NCI-H82 (cell line): ENCODE measurements at regions not wholly inside any gene's neighbourhood (a gene's known extent, or its start where the extent isn't known, plus 50 kb on each side); places are given as distances from the start of the nearest gene placed in this dataset.
"Not testable (repeated sequence)": the region's sequence is repeated elsewhere in the genome, so short reads cannot be mapped to it uniquely, and the experiment has no call there.

Source experiments
- DNase-seq: peaks from one replicate; lab custom pipeline; 2025; lab: John Stamatoyannopoulos, UW

- no peak for DNase-seq
Observed at GRCh38 chr21:39082656-39083376, 100.4 kb downstream of the PSMG1 start.

DNA sequence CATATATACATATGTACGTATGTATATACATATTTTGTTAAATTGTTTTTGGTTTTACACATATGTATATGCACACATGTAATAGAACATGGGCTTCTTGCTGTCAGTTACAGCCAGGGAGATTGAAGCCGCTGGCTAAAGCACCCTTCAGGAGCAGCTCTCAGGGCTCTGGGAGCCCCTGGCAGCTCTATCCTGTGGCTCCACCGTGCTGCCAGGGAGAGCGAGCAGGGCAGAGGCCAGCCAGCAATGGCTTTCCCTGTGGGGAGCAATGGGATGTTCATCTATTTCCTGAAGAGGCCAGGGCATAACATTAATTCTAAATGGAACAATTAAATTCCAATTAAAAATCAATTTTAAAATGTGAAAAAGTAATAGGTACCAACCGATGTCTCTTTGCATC lies 102.9 kb downstream of the PSMG1 start:
- DNase-seq = no peak

DNA sequence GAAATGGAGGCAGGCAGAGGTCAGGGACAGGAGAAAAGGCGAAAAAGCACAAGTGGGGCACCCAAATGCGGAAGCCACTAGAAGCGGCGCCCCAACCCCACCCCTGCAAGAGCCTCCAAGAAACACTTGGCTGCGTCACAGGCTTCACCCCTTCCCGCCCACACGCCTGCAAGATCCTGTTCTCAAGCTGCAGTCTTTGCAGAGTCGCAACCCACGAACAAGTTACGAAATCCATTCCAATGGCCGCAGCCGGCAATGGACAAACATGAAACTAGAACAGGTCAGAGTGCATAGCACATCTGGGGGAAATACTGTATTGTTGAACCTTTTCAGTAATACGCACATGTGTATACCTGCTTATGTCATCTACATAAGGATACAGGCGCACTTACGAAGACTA lies 103.6 kb downstream of the PSMG1 start:
- no peak for DNase-seq

GRCh38 chr21:39078322-39079065 lies 104.8 kb downstream of the PSMG1 start:
- no peak for DNase-seq

GRCh38 chr21:39077876-39078275 lies 105.4 kb downstream of the PSMG1 start:
- DNase-seq = no peak

- DNase-seq = no peak
Observed at GRCh38 chr21:39074508-39074907, 108.7 kb downstream of the PSMG1 start.

DNA sequence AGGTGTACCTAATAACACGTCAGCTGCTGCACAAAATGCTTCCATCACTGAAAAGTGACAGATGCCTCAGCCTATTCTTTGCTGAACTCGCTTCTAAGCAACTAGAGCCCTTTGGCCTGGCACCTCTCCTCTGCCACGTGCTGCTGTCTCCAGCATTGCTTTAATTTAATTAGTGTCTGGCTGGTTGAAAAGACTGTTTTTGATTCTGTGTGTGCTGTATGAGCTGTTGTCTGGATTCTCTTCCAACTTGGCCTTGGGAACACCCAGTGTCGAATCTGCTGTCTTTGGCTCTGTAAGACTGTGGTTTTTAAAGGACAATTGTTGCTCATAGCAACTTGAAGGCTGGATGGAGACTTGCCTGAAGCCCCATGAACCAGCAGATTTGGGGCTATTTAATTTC lies 109.5 kb downstream of the PSMG1 start:
- DNase-seq = no peak

DNA sequence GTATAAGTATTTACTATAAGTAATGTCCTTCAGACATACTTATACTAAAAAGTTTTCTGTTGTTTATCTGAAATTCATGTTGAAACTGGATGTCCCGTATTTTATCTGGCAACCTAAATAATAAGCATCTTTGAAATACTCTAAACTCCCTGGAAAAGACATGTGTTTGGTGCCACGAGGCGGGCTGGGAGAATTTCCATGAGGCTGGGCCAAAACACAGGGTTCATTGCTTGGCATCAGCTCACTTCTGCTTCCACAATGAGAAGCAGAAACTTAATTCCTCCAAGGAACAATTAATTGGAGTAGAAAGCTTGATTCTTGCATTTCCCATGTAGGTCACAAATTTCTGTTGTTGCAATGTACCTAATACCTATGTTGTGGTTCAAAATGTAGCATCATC lies 110.2 kb downstream of the PSMG1 start:
- no peak for DNase-seq

DNA sequence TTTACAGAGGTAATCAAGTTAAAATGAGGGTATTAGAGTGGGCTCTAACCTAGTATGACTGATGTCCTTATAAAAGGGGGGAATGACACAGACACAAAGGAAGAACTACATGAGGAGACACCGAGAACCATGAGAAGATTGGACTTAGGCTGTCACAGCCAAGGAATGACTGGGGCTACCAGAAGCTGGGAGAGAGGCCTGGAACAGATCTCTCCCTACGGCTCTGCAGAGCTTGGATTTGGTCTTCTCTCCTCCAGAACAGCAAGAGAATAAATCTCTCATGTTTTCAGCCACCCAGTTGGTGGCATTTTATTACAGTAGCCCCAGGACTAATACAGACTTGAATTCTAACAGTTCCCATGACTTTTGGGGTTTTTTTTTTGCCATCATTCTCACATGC lies 110.8 kb downstream of the PSMG1 start:
- DNase-seq = no peak

- no peak for DNase-seq
Observed at GRCh38 chr21:39071623-39072214, 111.5 kb downstream of the PSMG1 start.

GRCh38 chr21:39069856-39070255 lies 113.4 kb downstream of the PSMG1 start:
- not testable (repeated sequence) for DNase-seq

DNA sequence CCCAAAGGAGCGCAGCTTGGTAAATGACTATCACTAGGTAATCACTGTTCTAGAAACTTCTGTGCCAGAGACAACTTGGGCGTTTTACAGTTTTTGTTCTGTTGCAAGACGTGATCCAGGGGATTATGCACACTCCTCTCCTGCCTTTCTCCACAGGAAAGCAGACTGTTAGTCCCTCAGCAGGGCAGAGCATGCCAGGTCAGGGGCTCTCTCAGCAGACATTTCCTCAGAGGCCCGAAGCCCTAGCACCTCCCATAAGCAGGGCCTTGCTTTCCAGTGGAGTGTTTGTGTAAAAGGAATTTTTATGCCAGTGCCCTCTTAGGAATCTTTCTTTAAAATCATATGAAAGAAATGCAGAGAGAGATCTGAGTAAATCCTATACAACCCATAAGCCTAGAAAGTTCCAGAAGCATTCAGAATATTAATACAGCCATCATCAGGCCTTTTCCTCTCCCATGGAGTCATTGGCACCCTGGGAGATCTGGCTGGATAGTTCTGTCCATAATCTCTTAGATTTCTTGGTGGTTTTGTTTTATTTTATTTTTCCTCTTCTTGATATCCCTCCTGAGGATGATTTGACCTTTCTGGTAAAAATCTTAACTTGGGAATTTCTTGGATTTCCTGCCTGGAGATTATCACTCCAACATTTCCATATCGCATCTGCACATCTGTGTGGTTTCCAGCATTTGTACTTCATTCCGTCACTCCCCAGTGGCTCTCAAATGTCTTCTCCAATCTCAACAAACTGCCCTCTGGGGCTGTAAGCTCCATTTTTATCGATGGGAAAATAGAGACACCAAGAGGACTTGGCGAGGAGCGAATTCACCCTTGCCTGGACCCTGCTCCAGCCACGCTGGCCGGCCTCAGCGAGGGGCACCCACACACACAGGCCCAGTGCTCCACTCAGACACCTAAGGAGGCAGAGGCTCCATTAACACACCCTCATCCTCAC lies 116.1 kb downstream of the PSMG1 start:
- DNase-seq = no peak

- DNase-seq = no peak
Observed at GRCh38 chr21:39065917-39066316, 117.3 kb downstream of the PSMG1 start.

DNA sequence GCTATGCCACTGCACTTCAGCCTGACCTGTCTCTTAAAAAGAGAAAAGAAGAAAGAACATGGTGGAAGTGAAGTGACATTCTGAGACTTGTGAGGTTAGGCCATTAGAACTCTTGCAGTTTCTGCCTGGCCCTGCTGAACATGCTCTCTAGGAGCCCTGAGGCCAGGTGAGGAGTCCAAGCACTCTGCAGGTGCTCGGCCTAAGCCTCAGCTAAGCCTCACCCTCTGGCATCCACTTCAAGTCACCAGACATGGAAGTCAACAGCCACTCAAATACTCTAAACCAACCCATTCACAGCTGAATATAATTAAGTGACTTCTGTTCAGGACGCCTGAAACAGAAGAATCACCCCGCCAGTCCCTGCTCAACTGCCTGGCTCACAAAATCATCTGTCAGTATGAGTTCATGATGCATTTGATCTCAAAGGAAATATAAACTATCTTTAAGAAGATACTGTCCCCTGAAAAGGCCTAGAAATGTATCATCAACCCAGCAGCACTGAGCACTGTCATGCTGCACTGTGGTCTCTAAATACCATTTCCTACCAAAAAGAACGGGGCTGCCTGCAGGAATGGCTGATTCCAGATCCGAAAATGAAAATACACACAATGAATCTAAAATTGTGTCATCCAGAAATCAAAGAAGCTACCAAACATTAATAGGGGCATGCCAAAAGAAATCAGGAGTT lies 118.8 kb downstream of the PSMG1 start:
- DNase-seq = no peak

DNA sequence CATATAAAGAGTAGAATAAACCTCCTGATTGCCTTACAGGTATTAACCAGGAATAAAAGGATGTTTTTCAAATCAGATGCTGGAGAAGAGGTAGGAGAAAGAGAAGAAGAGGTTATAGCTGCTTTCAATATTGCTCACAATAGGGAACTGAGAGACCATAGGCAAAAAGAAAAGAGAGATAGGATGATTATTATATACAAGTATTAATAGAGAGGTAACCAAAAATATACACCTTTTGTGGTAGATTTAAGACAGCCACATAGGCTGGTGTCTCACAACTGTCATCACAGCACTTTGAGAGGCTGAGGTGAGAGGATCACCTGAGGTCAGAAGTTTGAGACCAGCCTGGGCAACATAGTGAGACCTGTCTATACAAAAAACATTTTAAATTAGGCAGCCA lies 119.7 kb downstream of the PSMG1 start:
- DNase-seq = no peak

- no peak for DNase-seq
Observed at GRCh38 chr21:39062196-39062595, 121.1 kb downstream of the PSMG1 start.

DNA sequence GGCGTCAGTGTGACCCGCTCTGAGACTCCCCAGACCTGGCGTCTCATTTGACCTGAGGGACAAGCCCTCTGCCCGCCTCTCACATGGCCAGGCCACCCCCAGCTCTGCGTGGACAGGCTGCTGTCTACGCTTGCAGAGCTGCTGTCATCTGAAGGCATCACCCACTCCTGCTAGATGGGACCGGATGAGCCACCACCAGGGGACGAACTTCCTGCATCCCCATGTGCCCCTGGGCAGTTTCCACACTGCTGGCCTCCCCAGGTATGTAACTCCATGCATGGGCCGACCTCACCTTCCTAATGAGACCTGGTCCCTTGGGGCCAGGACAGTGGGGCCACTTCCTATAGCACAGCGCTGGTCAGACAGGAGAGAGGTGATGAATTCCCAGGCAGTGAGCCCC lies 121.5 kb downstream of the PSMG1 start:
- no peak for DNase-seq

GRCh38 chr21:39060485-39061083 lies 122.7 kb downstream of the PSMG1 start:
- DNase-seq = no peak

- no peak for DNase-seq
Observed at GRCh38 chr21:39057121-39057520, 126.1 kb downstream of the PSMG1 start.

- no peak for DNase-seq
Observed at GRCh38 chr21:39056636-39057035, 126.6 kb downstream of the PSMG1 start.

- DNase-seq = no peak
Observed at GRCh38 chr21:39055167-39055767, 128.0 kb downstream of the PSMG1 start.
